ENCODE measurements at regions not wholly inside any gene's neighbourhood (a gene's known extent, or its start where the extent isn't known, plus 50 kb on each side); places are given as distances from the start of the nearest gene placed in this dataset.

DNA sequence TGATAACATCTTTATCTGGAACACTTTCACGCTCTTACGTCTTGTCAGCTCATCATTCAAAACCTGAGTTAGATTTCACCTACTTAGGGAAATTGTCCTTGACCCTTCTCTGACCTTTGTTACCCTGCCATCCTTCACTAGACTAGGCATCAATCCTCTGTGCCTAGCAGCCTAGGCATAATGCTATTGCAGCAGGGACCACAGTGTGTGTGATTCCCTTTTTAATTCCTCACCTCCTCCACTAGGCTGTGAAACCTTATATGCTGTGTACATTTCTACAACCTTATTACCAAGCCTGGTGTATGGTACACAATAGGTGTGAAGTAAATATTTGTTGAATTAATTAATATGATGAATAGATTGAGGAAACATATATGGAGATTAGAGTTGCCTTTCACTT lies 66.7 kb upstream of the DEFB112 start:
- no peak for TF ChIP-seq CTCF (conservative IDR thresholded peaks at IDR 0.05 in 1 of 2, IDR thresholded peaks at IDR 0.05 in 1 of 2; ENCODE audit: extremely low read depth in 1 of 2, insufficient read depth in 1 of 2, low read depth in 1 of 2, low read length in 2 of 2)
- TF ChIP-seq EZH2 (IDR thresholded peaks at IDR 0.05; ENCODE audit: borderline replicate concordance, low read length), result no peak

Measured in mammary epithelial cell (primary cell).